Lung (tissue), 11 donors: ENCODE measurements at regions not wholly inside any gene's neighbourhood (a gene's known extent, or its start where the extent isn't known, plus 50 kb on each side); places are given as distances from the start of the nearest gene placed in this dataset.
"Not testable (repeated sequence)": the region's sequence is repeated elsewhere in the genome, so short reads cannot be mapped to it uniquely, and the experiment has no call there.

Experiments used
- ATAC-seq: fragments of 200-7000 bp; cut with Tn5 transposase; one replicate; pipeline ENCODE4 v1.9.1; 2020; ENCODE audit warnings: moderate number of reproducible peaks; ENCODE audit not compliant: insufficient read depth, low FRiP score
- DNase-seq, 3 donors: peaks; one replicate each; pipeline ENCODE4 v3.0.0-alpha.2; 2013 to 2017
- H3K27ac ChIP-seq, 2 donors: one replicate each; pipeline ENCODE4 v1.5.1; 2013; ENCODE audit warnings: mild to moderate bottlenecking in 2 of 2, moderate library complexity in 2 of 2, control low read depth in 1 of 2, inconsistent platforms in 1 of 2, low read depth in 1 of 2, low read length in 1 of 2
- H3K27me3 ChIP-seq, 3 donors: one replicate each; pipeline ENCODE4 v1.5.1; 2013; ENCODE audit warnings: low read length in 2 of 3; ENCODE audit not compliant: control insufficient read depth in 3 of 3, insufficient read depth in 3 of 3
- H3K36me3 ChIP-seq, 4 donors: one replicate each; pipeline ENCODE4 v1.5.1; 2013; ENCODE audit warnings: low read length in 4 of 4, mild to moderate bottlenecking in 1 of 4, moderate library complexity in 1 of 4; ENCODE audit not compliant: control insufficient read depth in 4 of 4, insufficient read depth in 4 of 4
- H3K4me1 ChIP-seq, 5 donors: one replicate each; pipeline ENCODE4 v1.5.1; 2013; ENCODE audit warnings: low read length in 5 of 5, mild to moderate bottlenecking in 2 of 5, moderate library complexity in 1 of 5; ENCODE audit not compliant: control insufficient read depth in 5 of 5, insufficient read depth in 5 of 5
- H3K4me3 ChIP-seq: one replicate; pipeline ENCODE4 v1.5.1; 2013; ENCODE audit warnings: mild to moderate bottlenecking, control low read depth, moderate library complexity
- H3K9ac ChIP-seq, 2 donors: one replicate each; pipeline ENCODE4 v1.5.1; 2013; ENCODE audit warnings: low read length in 2 of 2, control low read depth in 1 of 2; ENCODE audit not compliant: insufficient read depth in 1 of 2
- H3K9me3 ChIP-seq, 4 donors: one replicate each; pipeline ENCODE4 v1.5.1; 2013; ENCODE audit warnings: low read length in 3 of 4, mild to moderate bottlenecking in 1 of 4, moderate library complexity in 1 of 4; ENCODE audit not compliant: control insufficient read depth in 4 of 4, insufficient read depth in 3 of 4
- CTCF ChIP-seq: IDR thresholded peaks from 2 replicates; pipeline ENCODE4 v1.5.1; 2012; ENCODE audit warnings: mild to moderate bottlenecking; ENCODE audit errors: control extremely low read depth, extremely low read depth
- WGBS, 2 donors: extraction: QIAGEN DNeasy Blood & Tissue Kit; methylation state at CpG; one replicate each; pipeline ENCODE4 v1.1.7; 2013; 5-methylcytosine and 5-hydroxymethylcytosine counted together
- donor health status: control.
- donor health status: control.
- donor health status: Bipolar disorder and iron deficiency.
- donor health status: healthy.
- donor health status: DM: yes; HTN: yes; CAD: no.

- H3K9me3 ChIP-seq, H3K27ac ChIP-seq, H3K4me3 ChIP-seq, ATAC-seq, H3K4me1 ChIP-seq, H3K9ac ChIP-seq, H3K36me3 ChIP-seq, H3K27me3 ChIP-seq, DNase-seq: not testable (repeated sequence)
- WGBS, 2 donors, result 90 to 93% methylated on average over 6 of the region's 6 CpGs
Observed at GRCh38 chr9:22508354-22508753, 61.7 kb downstream of the DMRTA1 start.

- peaks cover 0 to 4% (median 1%) of the 10 kb centered on the region in 4 donors for H3K9me3 ChIP-seq
- H3K9ac ChIP-seq, result no peak overlapping the region
- TF ChIP-seq CTCF, result no peak
- H3K36me3 ChIP-seq, result no peaks in the 10 kb centered on the region
- DNase-seq (no peak), ATAC-seq (no peak)
- H3K4me1 ChIP-seq, result no peaks in the 10 kb centered on the region
- H3K27me3 ChIP-seq, result no peaks in the 10 kb centered on the region
- H3K4me3 ChIP-seq, result no peak overlapping the region
- H3K27ac ChIP-seq, result no peak overlapping the region
- WGBS, 2 donors, result 90 to 94% methylated on average over 11 of the region's 11 CpGs
Observed at GRCh38 chr9:22508790-22509189, 62.2 kb downstream of the DMRTA1 start.

- DNase-seq, result no peak
- no peak for TF ChIP-seq CTCF
- Histone ChIP-seq H3K4me3 (no peak overlapping the region), H3K9ac (no peak overlapping the region), H3K4me1 (no peaks in the 10 kb centered on the region), H3K27me3 (no peaks in the 10 kb centered on the region), H3K9me3 (peaks cover 0 to 4% (median 1%) of the 10 kb centered on the region in 4 donors), H3K36me3 (no peaks in the 10 kb centered on the region), H3K27ac (no peak overlapping the region)
- ATAC-seq, result no peak
- 84 to 88% methylated on average over 3 of the region's 3 CpGs for WGBS, 2 donors
Observed at GRCh38 chr9:22512495-22512894, 65.9 kb downstream of the DMRTA1 start.

- no peak for TF ChIP-seq CTCF
Observed at GRCh38 chr9:22514871-22515270, 68.2 kb downstream of the DMRTA1 start.

More at GRCh38 chr9:22514871-22515270, 68.2 kb downstream of the DMRTA1 start:
- no peaks in the 10 kb centered on the region for H3K36me3 ChIP-seq
- no peak overlapping the region for H3K27ac ChIP-seq
- H3K4me1 ChIP-seq, result no peaks in the 10 kb centered on the region
- H3K9me3 ChIP-seq, result no peaks in the 10 kb centered on the region
- DNase-seq (no peak), ATAC-seq (no peak)
- H3K27me3 ChIP-seq, result no peaks in the 10 kb centered on the region
- H3K9ac ChIP-seq, result no peak overlapping the region
- no peak overlapping the region for H3K4me3 ChIP-seq
